SU-DHL-6 (cell line): ENCODE measurements at regions not wholly inside any gene's neighbourhood (a gene's known extent, or its start where the extent isn't known, plus 50 kb on each side); places are given as distances from the start of the nearest gene placed in this dataset.

Source experiments
- H2AFZ ChIP-seq: fragments of 200-600 bp; sonication (generic); 2 replicates; pipeline ENCODE4 v1.6.1; 2014; ENCODE audit warnings: low read depth, mild to moderate bottlenecking, moderate library complexity, mixed read lengths, antibody characterized with exemption, low read length; ENCODE audit not compliant: severe bottlenecking
- H3F3A ChIP-seq: fragments of 200-600 bp; shearing (Covaris generic); 2 replicates; pipeline ENCODE4 v1.6.0; 2016; ENCODE audit warnings: antibody characterized with exemption, mild to moderate bottlenecking; ENCODE audit not compliant: insufficient read depth
- H3K27ac ChIP-seq: fragments of 200-600 bp; sonication (generic); 2 replicates; pipeline ENCODE4 v1.5.1; 2016; ENCODE audit warnings: low read depth, mild to moderate bottlenecking, low read length, moderate library complexity, mixed read lengths
- H3K27me3 ChIP-seq: fragments of 200-600 bp; sonication (generic), shearing (Covaris generic); 2 replicates; pipeline ENCODE4 v1.6.0; 2014; ENCODE audit warnings: mild to moderate bottlenecking, low read length
- H3K36me3 ChIP-seq: fragments of 200-600 bp; sonication (generic); 2 replicates; pipeline ENCODE4 v1.6.1; 2014; ENCODE audit warnings: mild to moderate bottlenecking, low read length, mixed read lengths
- H3K4me2 ChIP-seq: fragments of 300-600, 200-600 bp; shearing (Covaris generic), sonication (generic); 2 replicates; pipeline ENCODE4 v1.6.0; 2014; ENCODE audit warnings: low read length, low read depth, mild to moderate bottlenecking; ENCODE audit not compliant: poor library complexity, severe bottlenecking
- H3K4me3 ChIP-seq: fragments of 200-600 bp; sonication (generic); 2 replicates; pipeline ENCODE4 v1.5.1; 2014; ENCODE audit warnings: antibody characterized with exemption, low read length, mild to moderate bottlenecking, mixed read lengths; ENCODE audit not compliant: insufficient read depth, poor library complexity, severe bottlenecking
- H3K79me2 ChIP-seq: fragments of 200-600 bp; sonication (generic); 2 replicates; pipeline ENCODE4 v1.6.1; 2014; ENCODE audit warnings: mild to moderate bottlenecking, low read length, moderate library complexity; ENCODE audit not compliant: insufficient read depth
- H3K9ac ChIP-seq: fragments of 200-600 bp; sonication (generic); 2 replicates; pipeline ENCODE4 v1.7.0; 2014; ENCODE audit warnings: mild to moderate bottlenecking, low read length
- H3K9me2 ChIP-seq: fragments of 200-600 bp; sonication (generic); replicated peaks from 2 replicates; pipeline ENCODE4 v1.6.1; 2014; ENCODE audit warnings: low read length; ENCODE audit not compliant: insufficient read depth
- H3K9me3 ChIP-seq: fragments of 200-600 bp; sonication (generic); 2 replicates; pipeline ENCODE4 v1.6.1; 2014; ENCODE audit warnings: low read length, mixed read lengths; ENCODE audit not compliant: insufficient read depth
- H4K20me1 ChIP-seq: fragments of 200-600 bp; sonication (generic); 2 replicates; pipeline ENCODE4 v1.6.1; 2014; ENCODE audit warnings: low read depth, mild to moderate bottlenecking, antibody characterized with exemption, low read length, moderate library complexity, mixed read lengths
- CTCF ChIP-seq: fragments of 200-600 bp; sonication (generic); IDR thresholded peaks from one replicate; pipeline ENCODE4 v1.5.1; 2017; ENCODE audit warnings: antibody characterized with exemption, mild to moderate bottlenecking, low read length, moderate library complexity; ENCODE audit not compliant: insufficient read depth, poor library complexity, severe bottlenecking
- EZH2phosphoT487 ChIP-seq: fragments of 200-600 bp; sonication (generic), shearing (Covaris generic); conservative IDR thresholded peaks from 2 replicates; pipeline ENCODE4 v1.6.1; 2018; ENCODE audit warnings: mild to moderate bottlenecking, antibody characterized with exemption, low read length, moderate library complexity, mixed read lengths

GRCh38 chr18:9025091-9025838 lies 77.2 kb upstream of the NDUFV2 start:
- H3K4me2 ChIP-seq, result no peak overlapping the region

GRCh38 chr18:9029131-9029530 lies 73.4 kb upstream of the NDUFV2 start:
- no peak overlapping the region for H3K9ac ChIP-seq
- no peaks in the 10 kb centered on the region for H3K27me3 ChIP-seq
- H3K4me3 ChIP-seq, result no peak overlapping the region
- H2AFZ ChIP-seq, result no peak overlapping the region
- TF ChIP-seq EZH2phosphoT487 (no peak), CTCF (no peak)
- no peaks in the 10 kb centered on the region for H3F3A ChIP-seq
- H3K36me3 ChIP-seq, result no peaks in the 10 kb centered on the region
- H4K20me1 ChIP-seq, result no peaks in the 10 kb centered on the region
- no peaks in the 10 kb centered on the region for H3K9me3 ChIP-seq
- no peak overlapping the region for H3K4me2 ChIP-seq
- no peak overlapping the region for H3K27ac ChIP-seq
- no peaks in the 10 kb centered on the region for H3K79me2 ChIP-seq
- H3K9me2 ChIP-seq, result no peaks in the 10 kb centered on the region

More at GRCh38 chr18:9025091-9025838, 77.2 kb upstream of the NDUFV2 start:
- H2AFZ ChIP-seq, result no peak overlapping the region
- H3K9me2 ChIP-seq, result no peaks in the 10 kb centered on the region
- no peaks in the 10 kb centered on the region for H3K27me3 ChIP-seq
- no peak overlapping the region for H3K9ac ChIP-seq
- no peaks in the 10 kb centered on the region for H3K79me2 ChIP-seq
- H3K27ac ChIP-seq, result no peak overlapping the region
- no peak for TF ChIP-seq CTCF
- no peak for TF ChIP-seq EZH2phosphoT487
- no peaks in the 10 kb centered on the region for H4K20me1 ChIP-seq
- no peaks in the 10 kb centered on the region for H3F3A ChIP-seq
- no peak overlapping the region for H3K4me3 ChIP-seq
- H3K36me3 ChIP-seq, result no peaks in the 10 kb centered on the region
- no peaks in the 10 kb centered on the region for H3K9me3 ChIP-seq

GRCh38 chr18:9032519-9032918 lies 70.0 kb upstream of the NDUFV2 start:
- Histone ChIP-seq H3K9me2 (no peaks in the 10 kb centered on the region), H3K79me2 (no peaks in the 10 kb centered on the region), H3K27ac (no peak overlapping the region), H3K4me3 (no peak overlapping the region), H3K9ac (no peak overlapping the region), H3F3A (no peaks in the 10 kb centered on the region), H3K9me3 (no peaks in the 10 kb centered on the region), H3K27me3 (no peaks in the 10 kb centered on the region), H4K20me1 (no peaks in the 10 kb centered on the region), H3K36me3 (no peaks in the 10 kb centered on the region), H3K4me2 (no peak overlapping the region), H2AFZ (no peak overlapping the region)
- TF ChIP-seq EZH2phosphoT487 (no peak), CTCF (no peak)
